ENCODE measurements at regions not wholly inside any gene's neighbourhood (a gene's known extent, or its start where the extent isn't known, plus 50 kb on each side); places are given as distances from the start of the nearest gene placed in this dataset.

GRCh38 chrX:22433292-22434070 lies 160.8 kb downstream of the CBLL2 start:
- Mint-ChIP-seq H3K27me3 (ENCODE audit: low read depth in 3 of 3) (no peaks in the 10 kb centered on the region), H3K4me3 (no peak overlapping the region), H3K27ac (no peak overlapping the region), H3K36me3 (no peaks in the 10 kb centered on the region), H3K9me3 (peaks cover 0 to 15% (median 7%) of the 10 kb centered on the region in 7 donors), H3K4me1 (no peaks in the 10 kb centered on the region)
- intact Hi-C loops (cut with micrococcal nuclease) = no loop called here
- Histone ChIP-seq H3K4me1 (ENCODE audit: control insufficient read depth in 1 of 2, insufficient read depth in 2 of 2, low read length in 2 of 2) (no peaks in the 10 kb centered on the region), H3K27me3 (ENCODE audit: control insufficient read depth in 2 of 2, insufficient read depth in 2 of 2, low read length in 2 of 2) (no peaks in the 10 kb centered on the region), H3K9me3 (replicated peaks in 1 of 2; ENCODE audit: control insufficient read depth in 1 of 2, insufficient read depth in 1 of 2, low read length in 2 of 2) (peaks cover 8 to 15% of the 10 kb centered on the region in 2 donors), H3K36me3 (replicated peaks in 1 of 2; ENCODE audit: control insufficient read depth in 1 of 2, insufficient read depth in 2 of 2, low read length in 2 of 2) (no peaks in the 10 kb centered on the region), H3K9ac (ENCODE audit: insufficient read depth, low read length, poor library complexity, severe bottlenecking) (no peak overlapping the region), H3K4me2 (replicated peaks; ENCODE audit: extremely low read depth, low read length, poor library complexity, severe bottlenecking) (no peak overlapping the region), H3K4me3 (replicated peaks in 1 of 3; ENCODE audit: low read depth in 2 of 3, low read length in 3 of 3) (no peak overlapping the region), H4K20me1 (ENCODE audit: insufficient read depth, low read length) (no peaks in the 10 kb centered on the region), H3K27ac (ENCODE audit: low read depth in 1 of 2, low read length in 2 of 2) (no peak overlapping the region), H3K79me2 (ENCODE audit: insufficient read depth, low read length) (no peaks in the 10 kb centered on the region), H2AFZ (ENCODE audit: insufficient read depth, low read depth, low read length, poor library complexity, severe bottlenecking) (no peak overlapping the region)
- TF ChIP-seq CTCF (IDR thresholded peaks at IDR 0.05) = no peak
- WGBS (ENCODE audit: insufficient coverage) = 91% methylated on average over 4 of the region's 12 CpGs
- no peak for DNase-seq

DNA sequence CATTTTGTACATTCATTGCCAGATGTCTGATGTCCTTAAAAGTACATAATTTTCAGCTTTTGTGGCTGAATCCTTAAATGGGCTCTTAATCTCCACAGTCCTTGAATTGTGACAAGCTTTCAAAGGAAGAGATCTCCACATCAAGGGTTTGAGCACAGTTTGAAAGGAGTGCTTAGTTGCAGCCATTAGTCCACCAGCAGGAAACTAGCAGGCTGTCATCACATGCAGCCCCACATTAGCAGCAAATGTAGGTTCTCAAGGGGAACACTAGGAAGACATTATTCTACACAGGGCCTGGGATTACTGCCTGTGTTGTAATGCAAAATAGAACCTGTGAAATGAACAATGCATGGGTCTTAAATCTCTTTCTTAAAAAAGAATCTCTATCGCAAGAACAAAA lies 173.2 kb downstream of the CBLL2 start:
- Mint-ChIP-seq H3K27ac (no peak overlapping the region), H3K4me1 (no peaks in the 10 kb centered on the region), H3K9me3 (peaks cover 0 to 4% (median 0%) of the 10 kb centered on the region in 7 donors), H3K27me3 (ENCODE audit: low read depth in 3 of 3) (peaks cover 0 to 2% (median 0%) of the 10 kb centered on the region in 3 donors), H3K36me3 (no peaks in the 10 kb centered on the region), H3K4me3 (no peak overlapping the region)
- Histone ChIP-seq H3K4me1 (ENCODE audit: control insufficient read depth in 1 of 2, insufficient read depth in 2 of 2, low read length in 2 of 2) (no peaks in the 10 kb centered on the region), H3K9me3 (replicated peaks in 1 of 2; ENCODE audit: control insufficient read depth in 1 of 2, insufficient read depth in 1 of 2, low read length in 2 of 2) (no peaks in the 10 kb centered on the region), H3K36me3 (replicated peaks in 1 of 2; ENCODE audit: control insufficient read depth in 1 of 2, insufficient read depth in 2 of 2, low read length in 2 of 2) (no peaks in the 10 kb centered on the region), H4K20me1 (ENCODE audit: insufficient read depth, low read length) (no peaks in the 10 kb centered on the region), H2AFZ (ENCODE audit: insufficient read depth, low read depth, low read length, poor library complexity, severe bottlenecking) (no peak overlapping the region), H3K79me2 (ENCODE audit: insufficient read depth, low read length) (no peaks in the 10 kb centered on the region), H3K4me3 (replicated peaks in 1 of 3; ENCODE audit: low read depth in 2 of 3, low read length in 3 of 3) (no peak overlapping the region), H3K9ac (ENCODE audit: insufficient read depth, low read length, poor library complexity, severe bottlenecking) (no peak overlapping the region), H3K4me2 (replicated peaks; ENCODE audit: extremely low read depth, low read length, poor library complexity, severe bottlenecking) (no peak overlapping the region), H3K27me3 (ENCODE audit: control insufficient read depth in 2 of 2, insufficient read depth in 2 of 2, low read length in 2 of 2) (no peaks in the 10 kb centered on the region), H3K27ac (ENCODE audit: low read depth in 1 of 2, low read length in 2 of 2) (no peak overlapping the region)
- no peak for DNase-seq
- no CpG with 5 or more reads among the region's 1 CpG for WGBS (ENCODE audit: insufficient coverage)
- TF ChIP-seq CTCF (IDR thresholded peaks at IDR 0.05) = no peak
- intact Hi-C loops (cut with micrococcal nuclease) = no loop called here
